Thymus (tissue), 11 donors: ENCODE measurements at regions not wholly inside any gene's neighbourhood (a gene's known extent, or its start where the extent isn't known, plus 50 kb on each side); places are given as distances from the start of the nearest gene placed in this dataset.

Source experiments
- DNase-seq, 9 donors: peaks; one replicate each; pipeline ENCODE4 v3.0.0-alpha.2; 2013; ENCODE audit warnings: low spot score in 9 of 9, low read depth in 6 of 9, missing footprints in 1 of 9
- H3K27ac ChIP-seq, 2 donors: one replicate each; pipeline ENCODE4 v1.5.1; 2013; ENCODE audit warnings: control low read depth in 1 of 2, low read depth in 1 of 2, low read length in 1 of 2, mild to moderate bottlenecking in 1 of 2, moderate library complexity in 1 of 2
- H3K27me3 ChIP-seq, 2 donors: one replicate each; pipeline ENCODE4 v1.5.1; 2013; ENCODE audit warnings: low read length in 1 of 2; ENCODE audit not compliant: control insufficient read depth in 2 of 2, insufficient read depth in 1 of 2
- H3K36me3 ChIP-seq, 2 donors: one replicate each; pipeline ENCODE4 v1.5.1; 2013; ENCODE audit warnings: low read length in 1 of 2, mild to moderate bottlenecking in 1 of 2, moderate library complexity in 1 of 2; ENCODE audit not compliant: control insufficient read depth in 2 of 2, insufficient read depth in 2 of 2
- H3K4me1 ChIP-seq, 2 donors: one replicate each; pipeline ENCODE4 v1.5.1; 2013; ENCODE audit warnings: low read length in 2 of 2; ENCODE audit not compliant: control insufficient read depth in 2 of 2, insufficient read depth in 2 of 2
- H3K4me3 ChIP-seq, 2 donors: one replicate each; pipeline ENCODE4 v1.5.1; 2013; ENCODE audit warnings: low read length in 2 of 2, control low read depth in 1 of 2, mild to moderate bottlenecking in 1 of 2
- H3K9me3 ChIP-seq, 2 donors: one replicate each; pipeline ENCODE4 v1.5.1; 2013; ENCODE audit warnings: low read length in 1 of 2, mild to moderate bottlenecking in 1 of 2; ENCODE audit not compliant: control insufficient read depth in 2 of 2, insufficient read depth in 1 of 2
- WGBS: extraction: QIAGEN DNeasy Blood & Tissue Kit; methylation state at CpG from one replicate; pipeline ENCODE4 v1.1.7; 2013; 5-methylcytosine and 5-hydroxymethylcytosine counted together
- donor health status: healthy.

GRCh38 chr3:101158374-101158773 lies 162.0 kb downstream of the IMPG2 start:
- Histone ChIP-seq H3K9me3 (no peaks in the 10 kb centered on the region), H3K27ac (no peak overlapping the region), H3K4me3 (no peak overlapping the region), H3K36me3 (no peaks in the 10 kb centered on the region), H3K27me3 (no peaks in the 10 kb centered on the region), H3K4me1 (no peaks in the 10 kb centered on the region)
- WGBS, result 1% methylated on average over 1 of the region's 1 CpG
- DNase-seq, result no peak

GRCh38 chr3:101156787-101157345 lies 163.5 kb downstream of the IMPG2 start:
- 92% methylated on average over 1 of the region's 1 CpG for WGBS
- Histone ChIP-seq H3K27ac (no peak overlapping the region), H3K27me3 (no peaks in the 10 kb centered on the region), H3K4me3 (no peak overlapping the region), H3K36me3 (no peaks in the 10 kb centered on the region), H3K9me3 (no peaks in the 10 kb centered on the region), H3K4me1 (no peaks in the 10 kb centered on the region)
- no peak for DNase-seq

- Histone ChIP-seq H3K4me3 (no peak overlapping the region), H3K9me3 (no peaks in the 10 kb centered on the region), H3K4me1 (no peaks in the 10 kb centered on the region), H3K27me3 (no peaks in the 10 kb centered on the region), H3K27ac (no peak overlapping the region), H3K36me3 (no peaks in the 10 kb centered on the region)
- no peak for DNase-seq
Observed at GRCh38 chr3:101155825-101156224, 162.6 kb upstream of the ABI3BP start.

GRCh38 chr3:101154401-101154800 lies 161.2 kb upstream of the ABI3BP start:
- H3K27ac ChIP-seq, result no peak overlapping the region
- H3K36me3 ChIP-seq, result no peaks in the 10 kb centered on the region
- no peaks in the 10 kb centered on the region for H3K4me1 ChIP-seq
- DNase-seq, result no peak
- 95% methylated on average over 2 of the region's 2 CpGs for WGBS
- H3K9me3 ChIP-seq, result no peaks in the 10 kb centered on the region
- no peaks in the 10 kb centered on the region for H3K27me3 ChIP-seq
- H3K4me3 ChIP-seq, result no peak overlapping the region

GRCh38 chr3:101151286-101151913 lies 158.2 kb upstream of the ABI3BP start:
- H3K9me3 ChIP-seq, result no peaks in the 10 kb centered on the region
- no peak overlapping the region for H3K27ac ChIP-seq
- H3K36me3 ChIP-seq, result no peaks in the 10 kb centered on the region
- no peak for DNase-seq
- H3K4me3 ChIP-seq, result no peak overlapping the region
- H3K4me1 ChIP-seq, result no peaks in the 10 kb centered on the region
- H3K27me3 ChIP-seq, result no peaks in the 10 kb centered on the region
- 92% methylated on average over 3 of the region's 3 CpGs for WGBS

- Histone ChIP-seq H3K27ac (no peak overlapping the region), H3K36me3 (no peaks in the 10 kb centered on the region), H3K4me1 (no peaks in the 10 kb centered on the region), H3K27me3 (no peaks in the 10 kb centered on the region), H3K4me3 (no peak overlapping the region), H3K9me3 (no peaks in the 10 kb centered on the region)
- WGBS, result 87% methylated on average over 2 of the region's 2 CpGs
- DNase-seq, result no peak
Observed at GRCh38 chr3:101150504-101150903, 157.3 kb upstream of the ABI3BP start.

GRCh38 chr3:101149707-101150106 lies 156.5 kb upstream of the ABI3BP start:
- DNase-seq, result no peak
- no peaks in the 10 kb centered on the region for H3K9me3 ChIP-seq
- no peaks in the 10 kb centered on the region for H3K27me3 ChIP-seq
- no peaks in the 10 kb centered on the region for H3K4me1 ChIP-seq
- WGBS, result 72% methylated on average over 2 of the region's 2 CpGs
- H3K36me3 ChIP-seq, result no peaks in the 10 kb centered on the region
- no peak overlapping the region for H3K27ac ChIP-seq
- no peak overlapping the region for H3K4me3 ChIP-seq

GRCh38 chr3:101149251-101149650 lies 156.0 kb upstream of the ABI3BP start:
- no peaks in the 10 kb centered on the region for H3K4me1 ChIP-seq
- no peak overlapping the region for H3K4me3 ChIP-seq
- DNase-seq, result no peak
- no peaks in the 10 kb centered on the region for H3K36me3 ChIP-seq
- WGBS, result 93% methylated on average over 1 of the region's 1 CpG
- no peaks in the 10 kb centered on the region for H3K9me3 ChIP-seq
- no peaks in the 10 kb centered on the region for H3K27me3 ChIP-seq
- H3K27ac ChIP-seq, result no peak overlapping the region

- no peaks in the 10 kb centered on the region for H3K27me3 ChIP-seq
- H3K36me3 ChIP-seq, result no peaks in the 10 kb centered on the region
- no peak overlapping the region for H3K4me3 ChIP-seq
- H3K27ac ChIP-seq, result no peak overlapping the region
- no peak for DNase-seq
- no peaks in the 10 kb centered on the region for H3K9me3 ChIP-seq
- WGBS, result 95% methylated on average over 3 of the region's 3 CpGs
- no peaks in the 10 kb centered on the region for H3K4me1 ChIP-seq
Observed at GRCh38 chr3:101148001-101148400, 154.8 kb upstream of the ABI3BP start.
